Neural progenitor cell (in vitro differentiated cells): ENCODE measurements at regions not wholly inside any gene's neighbourhood (a gene's known extent, or its start where the extent isn't known, plus 50 kb on each side); places are given as distances from the start of the nearest gene placed in this dataset.

Experiments used
- CTCF ChIP-seq: fragments of 200-600 bp; sonication (generic); IDR thresholded peaks from 2 replicates; pipeline ENCODE4 v1.5.1; 2017; ENCODE audit warnings: antibody characterized with exemption, mild to moderate bottlenecking
- EZH2 ChIP-seq: fragments of 200-600 bp; sonication (generic); IDR thresholded peaks from 2 replicates; pipeline ENCODE4 v1.6.1; 2017; ENCODE audit warnings: antibody characterized with exemption, mild to moderate bottlenecking, moderate library complexity
- EZH2phosphoT487 ChIP-seq: fragments of 200-600 bp; sonication (generic); IDR thresholded peaks from 2 replicates; pipeline ENCODE4 v1.6.1; 2017; ENCODE audit warnings: antibody characterized with exemption

GRCh38 chr7:64433590-64433989 is 119.8 kb downstream of the ZNF736 start:
- no peak for TF ChIP-seq CTCF
- no peak for TF ChIP-seq EZH2
- no peak for TF ChIP-seq EZH2phosphoT487
